ENCODE measurements at regions not wholly inside any gene's neighbourhood (a gene's known extent, or its start where the extent isn't known, plus 50 kb on each side); places are given as distances from the start of the nearest gene placed in this dataset.

- H3K4me3 ChIP-seq (ENCODE audit: low read depth, low read length): no peak overlapping the region
- TF ChIP-seq, protein P1, sequence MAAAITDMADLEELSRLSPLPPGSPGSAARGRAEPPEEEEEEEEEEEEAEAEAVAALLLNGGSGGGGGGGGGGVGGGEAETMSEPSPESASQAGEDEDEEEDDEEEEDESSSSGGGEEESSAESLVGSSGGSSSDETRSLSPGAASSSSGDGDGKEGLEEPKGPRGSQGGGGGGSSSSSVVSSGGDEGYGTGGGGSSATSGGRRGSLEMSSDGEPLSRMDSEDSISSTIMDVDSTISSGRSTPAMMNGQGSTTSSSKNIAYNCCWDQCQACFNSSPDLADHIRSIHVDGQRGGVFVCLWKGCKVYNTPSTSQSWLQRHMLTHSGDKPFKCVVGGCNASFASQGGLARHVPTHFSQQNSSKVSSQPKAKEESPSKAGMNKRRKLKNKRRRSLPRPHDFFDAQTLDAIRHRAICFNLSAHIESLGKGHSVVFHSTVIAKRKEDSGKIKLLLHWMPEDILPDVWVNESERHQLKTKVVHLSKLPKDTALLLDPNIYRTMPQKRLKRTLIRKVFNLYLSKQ (tag by site-specific recombination; IDR thresholded peaks at IDR 0.05; ENCODE audit: borderline replicate concordance): no peak
- TF ChIP-seq TSHZ1 (tag by site-specific recombination; IDR thresholded peaks at IDR 0.05; ENCODE audit: borderline replicate concordance) (no peak), ZNF433 (tag by site-specific recombination; IDR thresholded peaks at IDR 0.05; ENCODE audit: low read depth) (no peak), ZNF501 (tag by site-specific recombination; IDR thresholded peaks at IDR 0.05) (no peak), PRDM6 (tag by site-specific recombination; IDR thresholded peaks at IDR 0.05) (no peak), ZNF473 (tag by site-specific recombination; IDR thresholded peaks at IDR 0.05) (no peak), ZNF362 (tag by site-specific recombination; IDR thresholded peaks at IDR 0.05) (no peak), ZNF174 (tag by site-specific recombination; IDR thresholded peaks at IDR 0.05) (no peak), ZIC2 (tag by site-specific recombination; IDR thresholded peaks at IDR 0.05) (no peak), ZNF24 (tag by site-specific recombination; IDR thresholded peaks at IDR 0.05) (no peak), ZNF623 (tag by site-specific recombination; IDR thresholded peaks at IDR 0.05) (no peak), ZNF341 (tag by site-specific recombination; IDR thresholded peaks at IDR 0.05; ENCODE audit: low read depth) (no peak), ZNF114 (tag by site-specific recombination; IDR thresholded peaks at IDR 0.05) (no peak), SP3 (tag by site-specific recombination; IDR thresholded peaks at IDR 0.05) (no peak), KLF10 (tag by site-specific recombination; IDR thresholded peaks at IDR 0.05) (no peak)
Observed at GRCh38 chr13:82070416-82070815, 1729.5 kb upstream of the SPRY2 start.

GRCh38 chr13:82062772-82063171, 1721.8 kb upstream of the SPRY2 start:
- H3K4me1 ChIP-seq (ENCODE audit: control insufficient read depth, insufficient read depth, low read length): no peaks in the 10 kb centered on the region
- POLR2A ChIA-PET: no interaction called here
- H3K9me3 ChIP-seq (ENCODE audit: control insufficient read depth, insufficient read depth, low read depth, low read length): no peaks in the 10 kb centered on the region
- CTCF ChIA-PET: no interaction called here
- H3K4me3 ChIP-seq (ENCODE audit: low read depth, low read length): no peak overlapping the region
- no peaks in the 10 kb centered on the region for H3K36me3 ChIP-seq (ENCODE audit: control insufficient read depth in 2 of 2, insufficient read depth in 1 of 2, low read length in 2 of 2)
- no peak overlapping the region for H3K27ac ChIP-seq (ENCODE audit: extremely low read depth, low read depth, low read length)
- TF ChIP-seq ZNF311 (tag by site-specific recombination; IDR thresholded peaks at IDR 0.05; ENCODE audit: borderline replicate concordance) (no peak), INSM2 (tag by site-specific recombination; IDR thresholded peaks at IDR 0.05) (no peak)

More at GRCh38 chr13:82070416-82070815, 1729.5 kb upstream of the SPRY2 start:
- ChIA-PET POLR2A (no interaction called here), CTCF (no interaction called here)
- Histone ChIP-seq H3K27ac (ENCODE audit: extremely low read depth, low read depth, low read length) (no peak overlapping the region), H3K9me3 (ENCODE audit: control insufficient read depth, insufficient read depth, low read depth, low read length) (no peaks in the 10 kb centered on the region), H3K4me1 (ENCODE audit: control insufficient read depth, insufficient read depth, low read length) (no peaks in the 10 kb centered on the region), H3K36me3 (ENCODE audit: control insufficient read depth in 2 of 2, insufficient read depth in 1 of 2, low read length in 2 of 2) (no peaks in the 10 kb centered on the region)
